SK-N-MC (cell line): ENCODE measurements at regions not wholly inside any gene's neighbourhood (a gene's known extent, or its start where the extent isn't known, plus 50 kb on each side); places are given as distances from the start of the nearest gene placed in this dataset.

Experiments
- DNase-seq: peaks from one replicate; pipeline ENCODE4 v3.0.0-alpha.2; 2011; ENCODE audit warnings: low read depth, low spot score
- H3K27ac ChIP-seq: fragments of 200-600 bp; sonication (generic); 2 replicates; pipeline ENCODE4 v1.5.1; 2016; ENCODE audit warnings: mixed run types
- H3K36me3 ChIP-seq: fragments of 200-600 bp; sonication (generic); 2 replicates; pipeline ENCODE4 v1.6.1; 2017; ENCODE audit warnings: antibody characterized with exemption, low read length, mixed read lengths; ENCODE audit not compliant: insufficient read depth
- H3K4me3 ChIP-seq: fragments of 200-600 bp; sonication (generic); 2 replicates; pipeline ENCODE4 v1.5.1; 2016
- H3K9ac ChIP-seq: fragments of 200-600 bp; sonication (generic); 2 replicates; pipeline ENCODE4 v1.8.0; 2017; ENCODE audit warnings: mixed run types, mixed read lengths; ENCODE audit not compliant: insufficient read length
- H3K9me3 ChIP-seq: fragments of 200-600 bp; sonication (generic); 2 replicates; pipeline ENCODE4 v1.6.1; 2017; ENCODE audit warnings: low read depth, mild to moderate bottlenecking, antibody characterized with exemption, low read length, moderate library complexity, mixed read lengths
- EZH2 ChIP-seq: fragments of 200-600 bp; sonication (generic); IDR thresholded peaks from one replicate; pipeline ENCODE4 v1.6.1; 2017; ENCODE audit warnings: antibody characterized with exemption
- FOXP2 ChIP-seq: optimal IDR thresholded peaks from 2 replicates; pipeline ENCODE3; 2011; ENCODE audit warnings: mild to moderate bottlenecking, moderate library complexity; ENCODE audit not compliant: insufficient read depth; ENCODE audit errors: extremely low read length, control extremely low read depth
- POLR2AphosphoS5 ChIP-seq: IDR thresholded peaks from 2 replicates; pipeline ENCODE4 v1.6.1; 2012; ENCODE audit warnings: mild to moderate bottlenecking, low read depth, low read length, borderline replicate concordance

GRCh38 chr4:114200026-114200425 is 220.6 kb upstream of the ARSJ start:
- no peak overlapping the region for H3K4me3 ChIP-seq
- no peaks in the 10 kb centered on the region for H3K9me3 ChIP-seq
- H3K27ac ChIP-seq, result no peak overlapping the region
- no peak for TF ChIP-seq EZH2
- no peak for TF ChIP-seq POLR2AphosphoS5
- no peak for TF ChIP-seq FOXP2
- no peak for DNase-seq
- no peaks in the 10 kb centered on the region for H3K36me3 ChIP-seq
- no peak overlapping the region for H3K9ac ChIP-seq

GRCh38 chr4:114205261-114205660 is 225.8 kb upstream of the ARSJ start:
- Histone ChIP-seq H3K36me3 (no peaks in the 10 kb centered on the region), H3K9me3 (no peaks in the 10 kb centered on the region), H3K9ac (no peak overlapping the region), H3K4me3 (no peak overlapping the region), H3K27ac (no peak overlapping the region)
- no peak for TF ChIP-seq EZH2
- TF ChIP-seq POLR2AphosphoS5, result no peak
- TF ChIP-seq FOXP2, result no peak
- no peak for DNase-seq

- no peak overlapping the region for H3K9ac ChIP-seq
- DNase-seq, result no peak
- H3K36me3 ChIP-seq, result no peaks in the 10 kb centered on the region
- H3K9me3 ChIP-seq, result no peaks in the 10 kb centered on the region
- no peak for TF ChIP-seq EZH2
- TF ChIP-seq POLR2AphosphoS5, result no peak
- no peak for TF ChIP-seq FOXP2
- H3K27ac ChIP-seq, result no peak overlapping the region
- no peak overlapping the region for H3K4me3 ChIP-seq
These were observed 229.2 kb upstream of the ARSJ start for GRCh38 chr4:114208574-114209151.

- Histone ChIP-seq H3K9ac (no peak overlapping the region), H3K4me3 (no peak overlapping the region), H3K27ac (no peak overlapping the region), H3K36me3 (no peaks in the 10 kb centered on the region), H3K9me3 (no peaks in the 10 kb centered on the region)
- TF ChIP-seq FOXP2 (no peak), EZH2 (no peak), POLR2AphosphoS5 (no peak)
- DNase-seq, result no peak
These were observed 230.1 kb upstream of the ARSJ start for GRCh38 chr4:114209584-114209983.

- no peak overlapping the region for H3K9ac ChIP-seq
- H3K9me3 ChIP-seq, result no peaks in the 10 kb centered on the region
- H3K27ac ChIP-seq, result no peak overlapping the region
- TF ChIP-seq EZH2 (no peak), POLR2AphosphoS5 (no peak), FOXP2 (no peak)
- DNase-seq, result no peak
- no peak overlapping the region for H3K4me3 ChIP-seq
- no peaks in the 10 kb centered on the region for H3K36me3 ChIP-seq
These were observed 232.1 kb upstream of the ARSJ start for GRCh38 chr4:114211556-114211955.

- no peaks in the 10 kb centered on the region for H3K9me3 ChIP-seq
- TF ChIP-seq FOXP2 (no peak), POLR2AphosphoS5 (no peak), EZH2 (no peak)
- DNase-seq, result no peak
These were observed 237.8 kb upstream of the ARSJ start for GRCh38 chr4:114217150-114217817.

GRCh38 chr4:114223580-114223979 is 244.1 kb upstream of the ARSJ start:
- no peak overlapping the region for H3K4me3 ChIP-seq
- TF ChIP-seq EZH2 (no peak), POLR2AphosphoS5 (no peak), FOXP2 (no peak)
- no peak overlapping the region for H3K9ac ChIP-seq
- no peak for DNase-seq
- no peaks in the 10 kb centered on the region for H3K9me3 ChIP-seq
- no peaks in the 10 kb centered on the region for H3K36me3 ChIP-seq
- H3K27ac ChIP-seq, result no peak overlapping the region

More at GRCh38 chr4:114217150-114217817, 237.8 kb upstream of the ARSJ start:
- Histone ChIP-seq H3K27ac (no peak overlapping the region), H3K9ac (no peak overlapping the region), H3K4me3 (no peak overlapping the region), H3K36me3 (0 out of 2 replicates have a peak, but pooled peaks cover 5% of the 10 kb centered on the region)

GRCh38 chr4:114225436-114225835 is 246.0 kb upstream of the ARSJ start:
- DNase-seq, result peak; percentile 16
- no peak for TF ChIP-seq FOXP2
- TF ChIP-seq EZH2, result no peak
- no peak; the same call in 1 of the 2 replicates for TF ChIP-seq POLR2AphosphoS5
- Histone ChIP-seq H3K4me3 (no peak overlapping the region), H3K36me3 (no peaks in the 10 kb centered on the region), H3K9me3 (no peaks in the 10 kb centered on the region), H3K27ac (no peak overlapping the region), H3K9ac (no peak overlapping the region)
